ENCODE measurements at regions not wholly inside any gene's neighbourhood (a gene's known extent, or its start where the extent isn't known, plus 50 kb on each side); places are given as distances from the start of the nearest gene placed in this dataset.

DNA sequence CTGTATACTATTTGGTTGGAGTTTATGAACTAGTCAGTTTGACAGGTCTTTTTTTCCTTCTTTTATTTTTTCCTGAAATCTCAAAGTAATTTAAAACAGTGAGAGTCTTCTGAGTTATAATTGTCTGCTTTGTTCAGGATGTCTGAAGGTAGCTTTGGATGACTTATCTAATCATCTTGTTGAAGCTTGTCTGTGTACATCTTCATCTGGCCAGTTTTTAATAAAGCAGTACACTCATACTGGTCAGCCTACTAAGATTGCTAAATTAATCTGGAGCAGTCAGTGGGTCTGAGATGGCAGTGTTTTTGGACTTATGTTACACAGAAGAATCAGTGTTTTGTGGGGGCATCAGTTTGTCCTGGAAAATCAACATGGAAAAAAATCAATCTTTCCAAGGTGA lies 482.4 kb downstream of the CDH10 start:
- TF ChIP-seq CEBPB (IDR thresholded peaks at IDR 0.05; ENCODE audit: low read depth, low read length) (no peak), CTCF (conservative IDR thresholded peaks at IDR 0.05; ENCODE audit: low read depth, low read length) (no peak), MAZ (IDR thresholded peaks at IDR 0.05; ENCODE audit: borderline replicate concordance, low read depth, low read length) (no peak), NFE2L2 (IDR thresholded peaks at IDR 0.05; ENCODE audit: low read depth, low read length) (no peak), POLR2A (IDR thresholded peaks at IDR 0.05; ENCODE audit: low read depth, low read length) (no peak), RAD21 (IDR thresholded peaks at IDR 0.05; ENCODE audit: low read length) (no peak), FOS (IDR thresholded peaks at IDR 0.05; ENCODE audit: low read depth, low read length) (no peak), SMC3 (IDR thresholded peaks at IDR 0.05; ENCODE audit: low read depth, low read length) (no peak), ELK1 (IDR thresholded peaks at IDR 0.05; ENCODE audit: borderline replicate concordance, low read depth, low read length) (no peak), RCOR1 (IDR thresholded peaks at IDR 0.05; ENCODE audit: insufficient replicate concordance, low read length) (no peak)
- TF ChIP-seq, protein P1, sequence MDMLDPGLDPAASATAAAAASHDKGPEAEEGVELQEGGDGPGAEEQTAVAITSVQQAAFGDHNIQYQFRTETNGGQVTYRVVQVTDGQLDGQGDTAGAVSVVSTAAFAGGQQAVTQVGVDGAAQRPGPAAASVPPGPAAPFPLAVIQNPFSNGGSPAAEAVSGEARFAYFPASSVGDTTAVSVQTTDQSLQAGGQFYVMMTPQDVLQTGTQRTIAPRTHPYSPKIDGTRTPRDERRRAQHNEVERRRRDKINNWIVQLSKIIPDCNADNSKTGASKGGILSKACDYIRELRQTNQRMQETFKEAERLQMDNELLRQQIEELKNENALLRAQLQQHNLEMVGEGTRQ (IDR thresholded peaks at IDR 0.05; ENCODE audit: low read depth, low read length) = no peak

Measured in IMR-90 (cell line).